ENCODE measurements at regions not wholly inside any gene's neighbourhood (a gene's known extent, or its start where the extent isn't known, plus 50 kb on each side); places are given as distances from the start of the nearest gene placed in this dataset.
A peak's percentile ranks its signal among the peaks of the same experiment; 100 is the strongest.

DNA sequence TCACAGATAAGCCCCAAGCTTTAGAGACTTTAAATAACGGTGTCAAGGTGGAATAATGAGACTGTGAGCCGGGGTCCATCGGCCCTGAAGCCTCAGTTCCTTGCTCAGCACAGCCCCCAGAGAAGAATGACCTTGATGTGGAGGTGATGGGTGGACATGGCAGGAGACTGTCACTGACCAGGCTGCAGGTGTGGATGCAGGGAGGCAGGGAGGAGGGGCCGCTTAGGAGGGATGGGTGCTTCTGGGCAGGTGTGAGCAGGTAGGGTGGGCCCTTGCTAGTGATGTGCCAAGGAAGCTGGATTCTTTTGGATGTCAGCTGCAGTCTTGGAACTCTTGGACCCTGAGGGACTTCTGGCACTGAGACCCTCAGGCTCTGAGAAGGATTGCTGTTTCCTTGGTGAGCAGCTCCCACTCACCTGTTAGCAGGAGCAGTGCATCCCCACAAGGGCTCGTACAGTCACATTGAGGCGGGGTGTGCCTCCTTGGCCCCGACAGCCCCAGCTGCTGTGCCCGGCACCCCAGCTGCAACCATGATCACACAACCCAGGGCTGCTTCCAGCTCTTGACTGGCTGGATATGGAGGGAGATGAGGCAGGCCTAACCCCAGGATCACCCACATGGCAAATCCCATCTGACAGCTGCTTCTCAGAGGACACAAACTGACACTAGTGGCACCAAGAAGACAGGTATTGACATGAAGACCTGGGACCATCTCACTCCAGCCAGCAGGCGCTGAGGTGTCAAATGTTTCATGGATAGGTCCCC is 209.8 kb upstream of the HDAC4 start:
- peaks cover 0 to 17% (median 8%) of the 10 kb centered on the region in 11 experiments; a peak in 15 of 22 replicates for H3K9me3 ChIP-seq (replicated peaks in 1 of 11)
- H3K27ac ChIP-seq = no peak overlapping the region
- peak overlapping the region in 1 of 11 experiments; percentile 83; a peak in 1 of 22 replicates for H3K4me2 ChIP-seq
- TF ChIP-seq Cebpa-rat (IDR thresholded peaks at IDR 0.05) = no peak
- H3K4me3 ChIP-seq = no peak overlapping the region
- no peak overlapping the region for H3K9ac ChIP-seq
- H4K20me1 ChIP-seq = no peaks in the 10 kb centered on the region
- no peaks in the 10 kb centered on the region for H3K36me3 ChIP-seq
- no peaks in the 10 kb centered on the region for H3K27me3 ChIP-seq
- peaks cover 36 to 57% (median 47%) of the 10 kb centered on the region in 10 experiments for H3K4me1 ChIP-seq

DNA sequence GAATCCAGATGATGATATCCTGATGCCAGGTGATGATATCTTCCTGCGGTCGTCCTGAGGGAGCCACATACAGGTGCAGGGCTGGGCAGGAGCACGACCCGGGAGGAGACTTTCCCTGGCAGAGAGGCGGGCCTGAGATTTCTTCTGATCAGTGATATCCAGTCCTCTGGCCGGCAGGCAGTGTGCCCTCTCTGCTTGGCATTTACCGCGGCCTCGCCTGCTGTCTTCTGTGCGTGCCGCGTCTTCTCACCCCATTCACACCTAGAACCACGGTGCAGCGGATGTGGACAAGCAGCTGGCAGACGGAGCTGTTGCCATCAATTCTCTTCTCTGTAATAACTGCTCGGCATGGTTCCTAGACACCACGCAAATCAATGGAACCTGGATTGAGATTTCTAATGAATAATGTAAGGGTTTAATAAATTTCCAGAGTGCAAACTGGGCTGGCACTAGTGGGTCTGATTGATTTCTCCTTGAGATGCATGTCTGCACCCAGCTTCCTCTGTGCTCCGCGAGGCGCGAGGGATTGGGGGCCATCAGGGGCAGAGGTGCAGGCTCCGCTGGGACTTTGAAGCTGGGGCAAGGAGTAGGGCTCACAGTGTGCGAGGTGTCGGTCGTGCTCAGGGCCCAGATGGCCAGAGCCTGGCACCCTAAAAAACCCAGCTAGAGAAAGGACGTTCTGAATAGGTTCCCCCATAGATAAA is 208.9 kb upstream of the HDAC4 start:
- Histone ChIP-seq H3K4me2 (peak overlapping the region; percentile 15 to 94 (median 86); a peak in 19 of 22 replicates), H3K36me3 (no peaks in the 10 kb centered on the region), H3K27ac (peak overlapping the region in 5 of 11 experiments; percentile 77 to 94 (median 86); a peak in 9 of 22 replicates), H3K9ac (no peak overlapping the region), H3K4me3 (no peak overlapping the region), H3K27me3 (no peaks in the 10 kb centered on the region), H3K4me1 (peaks cover 45 to 66% (median 55%) of the 10 kb centered on the region in 10 experiments), H3K9me3 (replicated peaks in 1 of 11) (peaks cover 0 to 20% (median 8%) of the 10 kb centered on the region in 11 experiments; a peak in 14 of 22 replicates), H4K20me1 (no peaks in the 10 kb centered on the region)
- no peak for TF ChIP-seq Cebpa-rat (IDR thresholded peaks at IDR 0.05)

DNA sequence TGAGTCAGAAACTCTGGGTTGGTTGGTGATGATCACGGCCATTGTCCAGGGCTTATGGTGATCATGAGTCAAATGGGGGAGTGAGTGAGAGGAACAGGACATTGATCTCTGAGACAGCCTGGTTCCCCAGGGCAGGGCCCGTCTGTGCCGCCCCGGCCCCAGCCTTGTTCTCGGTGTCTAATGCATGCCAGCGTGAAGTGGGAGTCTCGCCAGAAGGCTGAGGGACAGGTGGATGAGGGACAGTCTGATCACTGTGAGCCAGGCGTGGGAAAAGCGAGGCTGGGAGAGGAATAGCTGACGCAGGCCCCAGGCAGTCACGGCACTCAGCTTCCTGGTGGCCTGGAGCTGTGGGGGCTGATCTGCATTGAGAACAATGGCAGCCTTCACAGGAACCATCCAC is 208.3 kb upstream of the HDAC4 start:
- peaks cover 1 to 21% (median 10%) of the 10 kb centered on the region in 11 experiments; a peak in 17 of 22 replicates for H3K9me3 ChIP-seq (replicated peaks in 1 of 11)
- no peak overlapping the region for H3K4me3 ChIP-seq
- peaks cover 50 to 72% (median 60%) of the 10 kb centered on the region in 10 experiments for H3K4me1 ChIP-seq
- peak overlapping the region in 7 of 11 experiments; percentile 77 to 94 (median 86); a peak in 12 of 22 replicates for H3K27ac ChIP-seq
- no peaks in the 10 kb centered on the region for H3K36me3 ChIP-seq
- H3K4me2 ChIP-seq = peak overlapping the region; percentile 15 to 94 (median 86); a peak in 21 of 22 replicates
- H3K9ac ChIP-seq = peak overlapping the region in 1 of 11 experiments; percentile 81; a peak in 2 of 22 replicates
- TF ChIP-seq Cebpa-rat (IDR thresholded peaks at IDR 0.05) = no peak
- no peaks in the 10 kb centered on the region for H3K27me3 ChIP-seq
- H4K20me1 ChIP-seq = no peaks in the 10 kb centered on the region

DNA sequence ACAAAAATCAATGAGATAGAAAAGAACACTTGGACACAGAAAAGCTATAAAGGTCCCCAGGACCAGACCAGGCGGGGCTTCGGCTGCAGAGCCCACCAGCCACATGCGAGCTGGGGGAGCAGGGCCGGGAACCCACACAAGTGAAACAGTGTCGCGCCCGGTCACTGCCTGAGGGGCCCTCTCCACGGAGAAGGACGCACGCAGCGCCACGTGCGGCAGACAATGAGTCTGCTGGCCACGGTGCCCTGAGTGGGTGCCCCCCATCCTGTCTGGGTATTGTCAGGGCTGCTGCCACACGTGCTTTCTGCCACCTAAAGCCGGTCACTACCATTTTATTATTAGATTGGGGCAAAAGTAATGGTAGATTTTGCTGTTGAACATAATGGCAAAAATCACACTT is 207.9 kb upstream of the HDAC4 start:
- Histone ChIP-seq H3K4me1 (peaks cover 54 to 77% (median 64%) of the 10 kb centered on the region in 10 experiments), H3K27me3 (no peaks in the 10 kb centered on the region)
- TF ChIP-seq Cebpa-rat (IDR thresholded peaks at IDR 0.05) = no peak

DNA sequence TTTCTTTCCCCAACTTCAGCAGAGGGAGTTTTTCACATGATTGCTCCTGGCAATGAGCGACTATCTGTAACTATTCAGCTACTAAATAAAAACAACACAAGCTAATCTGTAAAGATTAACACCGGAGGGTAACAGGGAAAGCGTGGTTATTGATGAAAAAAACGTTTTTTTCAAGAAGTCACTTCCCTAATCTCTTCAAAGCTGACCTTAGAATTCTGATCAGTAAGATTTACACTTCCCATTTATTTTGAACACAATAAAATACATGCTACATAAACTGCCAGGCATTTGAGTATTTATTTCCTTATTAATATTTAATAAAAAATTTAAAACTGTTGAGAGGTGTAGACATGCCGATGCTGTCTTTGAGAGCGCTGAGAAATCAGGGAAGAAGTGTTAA is 207.4 kb upstream of the HDAC4 start:
- peak overlapping the region in 4 of 10 experiments; percentile 5 to 50 (median 36); a peak in 5 of 20 replicates for H3K4me3 ChIP-seq
- H3K4me2 ChIP-seq = peak overlapping the region; percentile 65 to 94 (median 86)
- peaks cover 0 to 4% (median 0%) of the 10 kb centered on the region in 11 experiments; a peak in 1 of 22 replicates for H3K36me3 ChIP-seq
- H3K9ac ChIP-seq = peak overlapping the region; percentile 53 to 81 (median 73); a peak in 21 of 22 replicates
- H3K9me3 ChIP-seq (replicated peaks in 1 of 11) = peaks cover 8 to 28% (median 16%) of the 10 kb centered on the region in 11 experiments; a peak in 20 of 22 replicates
- H3K27me3 ChIP-seq = no peaks in the 10 kb centered on the region
- H3K4me1 ChIP-seq = peaks cover 59 to 81% (median 69%) of the 10 kb centered on the region in 10 experiments
- peak overlapping the region; percentile 64 to 94 (median 82) for H3K27ac ChIP-seq
- H4K20me1 ChIP-seq = no peaks in the 10 kb centered on the region
- no peak for TF ChIP-seq Cebpa-rat (IDR thresholded peaks at IDR 0.05)

More for the DNA sequence above, 207.9 kb upstream of the HDAC4 start:
- H3K9ac ChIP-seq = peak overlapping the region in 4 of 11 experiments; percentile 72 to 81 (median 76); a peak in 4 of 22 replicates
- peaks cover 0 to 3% (median 0%) of the 10 kb centered on the region in 11 experiments; a peak in 1 of 22 replicates for H3K36me3 ChIP-seq
- peak overlapping the region in 10 of 11 experiments; percentile 68 to 94 (median 82); a peak in 17 of 22 replicates for H3K27ac ChIP-seq
- H3K9me3 ChIP-seq (replicated peaks in 1 of 11) = peaks cover 5 to 25% (median 14%) of the 10 kb centered on the region in 11 experiments; a peak in 20 of 22 replicates
- H3K4me2 ChIP-seq = peak overlapping the region; percentile 65 to 94 (median 86); a peak in 20 of 22 replicates
- H3K4me3 ChIP-seq = no peak overlapping the region
- no peaks in the 10 kb centered on the region for H4K20me1 ChIP-seq

DNA sequence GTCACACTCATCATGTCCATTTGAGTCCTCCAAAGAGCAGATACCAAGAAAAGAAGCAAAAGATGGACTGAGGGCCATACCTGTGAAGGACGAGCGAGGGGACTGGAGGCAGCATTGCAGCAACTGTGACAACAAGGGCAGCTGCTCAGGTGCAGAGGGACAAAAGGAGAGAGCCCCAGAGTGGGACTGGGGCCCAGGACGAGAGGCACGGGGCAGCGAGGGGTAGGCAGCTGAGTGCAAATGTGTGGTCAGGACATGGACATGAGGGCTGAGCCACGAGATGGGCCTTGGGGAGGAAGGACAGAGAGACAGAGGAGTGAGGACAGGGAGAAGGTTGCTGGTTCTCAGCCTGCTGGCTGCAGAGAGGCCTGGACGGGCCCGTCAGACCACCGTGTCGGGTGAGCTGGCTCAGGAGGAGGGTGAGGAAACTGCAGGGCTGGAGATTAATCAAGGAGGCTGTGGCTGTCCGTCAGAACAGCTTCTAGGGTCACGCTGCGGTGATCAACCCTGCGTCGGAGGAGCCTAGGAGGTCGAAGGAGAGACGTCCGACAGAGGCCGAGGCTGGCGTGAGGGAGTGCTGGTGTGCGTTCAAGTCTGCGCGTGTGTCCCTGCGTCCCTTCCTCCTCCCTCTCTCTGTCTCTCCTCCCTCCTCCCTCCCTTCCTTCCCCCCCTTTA is 206.8 kb upstream of the HDAC4 start:
- TF ChIP-seq Cebpa-rat (IDR thresholded peaks at IDR 0.05) = no peak
- H3K4me3 ChIP-seq = peak overlapping the region in 5 of 10 experiments; percentile 5 to 50 (median 36); a peak in 8 of 20 replicates
- H3K27ac ChIP-seq = peak overlapping the region; percentile 64 to 94 (median 82)
- H3K9me3 ChIP-seq (replicated peaks in 1 of 11) = peaks cover 8 to 28% (median 16%) of the 10 kb centered on the region in 11 experiments; a peak in 20 of 22 replicates
- H3K4me1 ChIP-seq = peaks cover 65 to 87% (median 75%) of the 10 kb centered on the region in 10 experiments
- peak overlapping the region; percentile 53 to 81 (median 73) for H3K9ac ChIP-seq
- H3K36me3 ChIP-seq = peaks cover 0 to 4% (median 0%) of the 10 kb centered on the region in 11 experiments; a peak in 1 of 22 replicates
- H3K27me3 ChIP-seq = no peaks in the 10 kb centered on the region
- no peaks in the 10 kb centered on the region for H4K20me1 ChIP-seq
- peak overlapping the region; percentile 65 to 94 (median 86) for H3K4me2 ChIP-seq

DNA sequence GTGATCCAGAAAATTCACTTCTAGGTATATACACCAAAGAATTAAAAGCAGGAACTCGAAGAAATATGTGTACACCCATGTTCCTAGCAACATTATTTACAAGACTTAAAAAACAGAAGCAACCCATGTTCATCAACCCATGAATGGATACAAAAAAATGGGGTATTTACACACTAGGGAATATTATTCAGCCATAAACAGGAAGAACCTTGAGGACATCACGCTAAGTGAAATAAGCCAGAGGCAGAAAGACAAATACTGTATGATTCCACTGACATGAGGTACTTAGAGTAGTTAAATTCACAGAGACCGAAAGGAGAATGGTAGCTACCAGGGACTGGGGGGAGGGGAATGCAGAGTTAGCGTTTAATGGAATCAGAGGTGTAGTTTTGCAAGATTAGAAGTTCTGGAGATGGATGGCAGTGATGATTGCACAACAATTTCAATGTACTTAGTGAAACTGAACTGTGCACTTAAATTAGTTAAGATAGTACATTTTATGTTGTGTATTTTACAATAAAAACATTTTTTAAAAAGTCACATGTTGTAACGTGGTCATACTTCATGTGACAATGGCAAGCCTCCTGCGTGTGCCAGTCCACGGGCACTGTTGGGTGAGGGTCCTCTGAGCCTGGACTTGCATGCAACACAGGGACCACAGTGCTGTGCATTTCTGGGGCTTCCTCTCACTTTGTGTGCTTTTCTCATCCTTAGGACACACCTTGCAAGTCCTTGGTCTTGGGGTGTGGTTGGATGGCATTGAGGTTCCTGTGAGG is 206.1 kb upstream of the HDAC4 start:
- Histone ChIP-seq H3K4me2 (peak overlapping the region; percentile 77 to 94 (median 86)), H4K20me1 (no peaks in the 10 kb centered on the region), H3K27me3 (no peaks in the 10 kb centered on the region), H3K4me3 (peak overlapping the region in 4 of 10 experiments; percentile 14 to 50 (median 26); a peak in 2 of 20 replicates), H3K27ac (peak overlapping the region; percentile 64 to 94 (median 82); a peak in 21 of 22 replicates), H3K4me1 (peaks cover 72 to 92% (median 82%) of the 10 kb centered on the region in 10 experiments), H3K9me3 (replicated peaks in 1 of 11) (peaks cover 8 to 28% (median 16%) of the 10 kb centered on the region in 11 experiments; a peak in 20 of 22 replicates), H3K36me3 (peaks cover 0 to 4% (median 0%) of the 10 kb centered on the region in 11 experiments; a peak in 1 of 22 replicates), H3K9ac (peak overlapping the region in 10 of 11 experiments; percentile 64 to 81 (median 74); a peak in 15 of 22 replicates)
- peak in 6 of 11 experiments; percentile 49 to 86 (median 66); a peak in 11 of 22 replicates for TF ChIP-seq Cebpa-rat (IDR thresholded peaks at IDR 0.05)
